ENCODE measurements at regions not wholly inside any gene's neighbourhood (a gene's known extent, or its start where the extent isn't known, plus 50 kb on each side); places are given as distances from the start of the nearest gene placed in this dataset.
"Not testable (repeated sequence)": the region's sequence is repeated elsewhere in the genome, so short reads cannot be mapped to it uniquely, and the experiment has no call there.

- DNase-seq, result peak; percentile 40
Observed at GRCh38 chr14:35932659-35933159, 106.6 kb downstream of the BRMS1L start.

- no peak for DNase-seq
Observed at GRCh38 chr14:35932136-35932535, 106.0 kb downstream of the BRMS1L start.

GRCh38 chr14:35931346-35931745 lies 105.2 kb downstream of the BRMS1L start:
- no peak for DNase-seq

GRCh38 chr14:35929186-35929585 lies 103.0 kb downstream of the BRMS1L start:
- DNase-seq, result no peak

- no peak for DNase-seq
Observed at GRCh38 chr14:35927727-35928126, 101.6 kb downstream of the BRMS1L start.

- DNase-seq, result no peak
Observed at GRCh38 chr14:35925319-35925718, 99.2 kb downstream of the BRMS1L start.

- not testable (repeated sequence) for DNase-seq
Observed at GRCh38 chr14:35922590-35922989, 96.5 kb downstream of the BRMS1L start.

GRCh38 chr14:35921745-35922144 lies 95.6 kb downstream of the BRMS1L start:
- no peak for DNase-seq

Data from activated naive CD4-positive, alpha-beta T cell treated with Interleukin-2 at 50 U/mL for 16 hours (primary cell).